ENCODE measurements at regions not wholly inside any gene's neighbourhood (a gene's known extent, or its start where the extent isn't known, plus 50 kb on each side); places are given as distances from the start of the nearest gene placed in this dataset.
A peak's percentile ranks its signal among the peaks of the same experiment; 100 is the strongest.

GRCh38 chr13:47835470-47836228, 165.4 kb downstream of the SUCLA2 start:
- no peaks in the 10 kb centered on the region for H3K9me3 Mint-ChIP-seq
- peaks cover 3% of the 10 kb centered on the region for H3K27me3 Mint-ChIP-seq (ENCODE audit: low read depth)
- no peak overlapping the region for H3K27ac Mint-ChIP-seq
- no peak for TF ChIP-seq CTCF (IDR thresholded peaks at IDR 0.05; ENCODE audit: unreplicated experiment in 3 of 3)
- no peak overlapping the region for H3K4me3 Mint-ChIP-seq
- H3K4me1 Mint-ChIP-seq = no peaks in the 10 kb centered on the region
- no peaks in the 10 kb centered on the region for H3K36me3 Mint-ChIP-seq (ENCODE audit: low read depth)

- Mint-ChIP-seq H3K4me1 (no peaks in the 10 kb centered on the region), H3K27ac (no peak overlapping the region), H3K36me3 (ENCODE audit: low read depth) (no peaks in the 10 kb centered on the region), H3K4me3 (no peak overlapping the region), H3K27me3 (ENCODE audit: low read depth) (no peaks in the 10 kb centered on the region), H3K9me3 (no peaks in the 10 kb centered on the region)
- no peak for TF ChIP-seq CTCF (IDR thresholded peaks at IDR 0.05; ENCODE audit: unreplicated experiment in 3 of 3)
These were observed 168.6 kb downstream of the SUCLA2 start for GRCh38 chr13:47832458-47832972.

- Mint-ChIP-seq H3K36me3 (ENCODE audit: low read depth) (no peaks in the 10 kb centered on the region), H3K4me3 (no peak overlapping the region), H3K4me1 (peaks cover 3% of the 10 kb centered on the region), H3K27ac (no peak overlapping the region), H3K27me3 (ENCODE audit: low read depth) (no peaks in the 10 kb centered on the region), H3K9me3 (no peaks in the 10 kb centered on the region)
- TF ChIP-seq CTCF (IDR thresholded peaks at IDR 0.05; ENCODE audit: unreplicated experiment in 3 of 3) = no peak
These were observed 169.8 kb downstream of the SUCLA2 start for GRCh38 chr13:47831265-47831664.

GRCh38 chr13:47829690-47830089, 171.4 kb downstream of the SUCLA2 start:
- H3K36me3 Mint-ChIP-seq (ENCODE audit: low read depth) = no peaks in the 10 kb centered on the region

GRCh38 chr13:47826471-47826870, 174.6 kb downstream of the SUCLA2 start:
- H3K4me1 Mint-ChIP-seq = peaks cover 4% of the 10 kb centered on the region
- peaks cover 4% of the 10 kb centered on the region for H3K9me3 Mint-ChIP-seq
- H3K4me3 Mint-ChIP-seq = no peak overlapping the region
- no peak for TF ChIP-seq CTCF (IDR thresholded peaks at IDR 0.05; ENCODE audit: unreplicated experiment in 3 of 3)
- no peaks in the 10 kb centered on the region for H3K36me3 Mint-ChIP-seq (ENCODE audit: low read depth)
- no peaks in the 10 kb centered on the region for H3K27me3 Mint-ChIP-seq (ENCODE audit: low read depth)
- H3K27ac Mint-ChIP-seq = peak overlapping the region in 1 of 3 experiments; percentile 72

More at GRCh38 chr13:47829690-47830089, 171.4 kb downstream of the SUCLA2 start:
- H3K27ac Mint-ChIP-seq = no peak overlapping the region
- H3K9me3 Mint-ChIP-seq = peaks cover 4% of the 10 kb centered on the region
- no peak overlapping the region for H3K4me3 Mint-ChIP-seq
- TF ChIP-seq CTCF (IDR thresholded peaks at IDR 0.05; ENCODE audit: unreplicated experiment in 3 of 3) = no peak
- H3K4me1 Mint-ChIP-seq = peaks cover 4% of the 10 kb centered on the region
- H3K27me3 Mint-ChIP-seq (ENCODE audit: low read depth) = no peaks in the 10 kb centered on the region

GRCh38 chr13:47822036-47822435, 179.0 kb downstream of the SUCLA2 start:
- no peak overlapping the region for H3K4me3 Mint-ChIP-seq
- no peak for TF ChIP-seq CTCF (IDR thresholded peaks at IDR 0.05; ENCODE audit: unreplicated experiment in 3 of 3)
- peaks cover 4% of the 10 kb centered on the region for H3K9me3 Mint-ChIP-seq
- peaks cover 3% of the 10 kb centered on the region for H3K27me3 Mint-ChIP-seq (ENCODE audit: low read depth)
- H3K4me1 Mint-ChIP-seq = peaks cover 4% of the 10 kb centered on the region
- no peaks in the 10 kb centered on the region for H3K36me3 Mint-ChIP-seq (ENCODE audit: low read depth)
- H3K27ac Mint-ChIP-seq = no peak overlapping the region

All from nephron (organoid).